ENCODE measurements at regions not wholly inside any gene's neighbourhood (a gene's known extent, or its start where the extent isn't known, plus 50 kb on each side); places are given as distances from the start of the nearest gene placed in this dataset.

DNA sequence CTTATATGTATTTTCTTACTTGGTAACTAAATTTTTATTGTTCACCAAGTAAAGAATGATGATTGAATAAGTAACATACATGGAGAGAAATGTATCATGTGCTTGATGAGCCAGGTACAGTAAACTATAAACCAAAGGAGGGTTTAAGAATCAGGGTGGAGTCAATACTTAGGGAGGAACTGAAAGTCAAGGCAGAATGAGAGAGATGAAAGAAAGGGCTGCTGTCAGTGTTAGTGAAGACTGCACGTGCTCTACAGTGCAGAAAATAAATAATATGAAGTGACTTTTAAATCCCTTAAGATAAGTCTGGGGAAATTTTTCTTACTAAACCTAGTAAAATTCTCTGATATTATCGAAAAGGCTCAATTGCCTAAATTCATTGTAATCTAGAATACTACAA, 986.0 kb downstream of the DSC3 start:
- H3K9me3 Mint-ChIP-seq = no peaks in the 10 kb centered on the region
- no peak overlapping the region for H3K18ac ChIP-seq (ENCODE audit: insufficient read length, low read depth, low read length)

More for the DNA sequence above, 986.0 kb downstream of the DSC3 start:
- no peaks in the 10 kb centered on the region for H3K79me2 ChIP-seq (ENCODE audit: insufficient read depth, low read length)
- H3K27me3 ChIP-seq (ENCODE audit: insufficient read depth, low read length) = no peaks in the 10 kb centered on the region
- no peak for DNase-seq
- H2AK5ac ChIP-seq (ENCODE audit: insufficient read length, low read length) = no peak overlapping the region
- no peak overlapping the region for H3K4me2 ChIP-seq (ENCODE audit: insufficient read depth, insufficient read length, low read length)
- no peak overlapping the region for H2BK120ac ChIP-seq (ENCODE audit: low read depth, low read length, poor library complexity, severe bottlenecking)
- H3K9me3 ChIP-seq (ENCODE audit: control insufficient read depth, low read depth, low read length) = no peaks in the 10 kb centered on the region
- H3K4me1 ChIP-seq (ENCODE audit: insufficient read depth, low read length) = no peaks in the 10 kb centered on the region
- H3K4me1 Mint-ChIP-seq = no peaks in the 10 kb centered on the region; a peak in 1 of 4 replicates
- H3K79me1 ChIP-seq (ENCODE audit: insufficient read depth, low read depth, low read length, poor library complexity, severe bottlenecking) = no peaks in the 10 kb centered on the region
- H3K56ac ChIP-seq (ENCODE audit: insufficient read length, low read depth, low read length) = no peak overlapping the region
- H2AFZ ChIP-seq (ENCODE audit: low read length) = no peak overlapping the region
- H3K27ac ChIP-seq (ENCODE audit: insufficient read length, low read depth, low read length) = no peak overlapping the region
- no peak overlapping the region for H3T11ph ChIP-seq (ENCODE audit: low read length)
- no peak overlapping the region for H2BK5ac ChIP-seq (ENCODE audit: insufficient read length, low read length)
- no peak overlapping the region for H4K5ac ChIP-seq (ENCODE audit: insufficient read length, low read depth, low read length)
- no peak overlapping the region for H2BK12ac ChIP-seq (ENCODE audit: insufficient read length, low read depth, low read length)
- no peak overlapping the region for H3K14ac ChIP-seq (ENCODE audit: insufficient read depth, low read length)
- WGBS (ENCODE audit: extremely low coverage, insufficient read length, low lambda C conversion rate) = no CpG with 5 or more reads among the region's 2 CpGs
- no peaks in the 10 kb centered on the region for H3K23me2 ChIP-seq (ENCODE audit: insufficient read length, low read depth, low read length, poor library complexity, severe bottlenecking)
- no peak overlapping the region for H3K23ac ChIP-seq (ENCODE audit: insufficient read length, low read depth, low read length)
- H2BK15ac ChIP-seq (ENCODE audit: low read depth, low read length) = no peak overlapping the region
- no peaks in the 10 kb centered on the region for H4K20me1 ChIP-seq (ENCODE audit: control insufficient read depth, insufficient read depth, insufficient read length)
- no peak for TF ChIP-seq CTCF (conservative IDR thresholded peaks at IDR 0.05)
- no peak overlapping the region for H3K4me3 Mint-ChIP-seq
- no peak overlapping the region for H4K91ac ChIP-seq (ENCODE audit: insufficient read length, low read depth, low read length)
- H3K4ac ChIP-seq (ENCODE audit: low read depth, low read length) = no peak overlapping the region
- no peak overlapping the region for H2BK20ac ChIP-seq (ENCODE audit: low read depth, low read length, poor library complexity, severe bottlenecking)
- no peak overlapping the region for H4K8ac ChIP-seq (replicated peaks; ENCODE audit: insufficient read length, low read depth, low read length)
- no peak overlapping the region for H3K9ac ChIP-seq (ENCODE audit: extremely low read depth, insufficient read length, low read length)
- no peaks in the 10 kb centered on the region; a peak in 1 of 7 replicates for H3K36me3 Mint-ChIP-seq (ENCODE audit: insufficient read depth in 1 of 3, low read depth in 3 of 3)
- no peaks in the 10 kb centered on the region for H3K27me3 Mint-ChIP-seq (ENCODE audit: low read depth)
- no peak overlapping the region for H3K27ac Mint-ChIP-seq
